GM12878 (cell line): ENCODE measurements at regions not wholly inside any gene's neighbourhood (a gene's known extent, or its start where the extent isn't known, plus 50 kb on each side); places are given as distances from the start of the nearest gene placed in this dataset.

Experiments used
- ATAC-seq: fragments of 200-7000 bp; cut with Tn5 transposase; 3 replicates; pipeline ENCODE4 v1.9.1; 2020; ENCODE audit warnings: mild to moderate bottlenecking, moderate library complexity
- BruUV-seq: library from RNA; stranded (reverse); fragments of 400-500 nt; replicated peaks from 2 replicates; lab custom pipeline; 2021; lab: Mats Ljungman, UMichigan
- CTCF ChIA-PET: fragments of 300-600 bp; sonication (Branson Sonifier 250); formaldehyde crosslinking; extraction: SDS; loops from one replicate; lab custom pipeline; 2021; ENCODE audit warnings: inconsistent platforms; lab: Yijun Ruan, JAX
- POLR2A ChIA-PET: fragments of 350-600 bp; formaldehyde crosslinking; extraction: SDS; loops from one replicate; lab custom pipeline; 2021; ENCODE audit warnings: inconsistent platforms; lab: Charles Lee
- RAD21 ChIA-PET: fragments of 300-600 bp; sonication (Branson Sonifier 250); formaldehyde crosslinking; loops from one replicate; lab custom pipeline; 2023; ENCODE audit warnings: antibody characterized with exemption; ENCODE audit not compliant: unreplicated experiment; lab: Charles Lee
- SMC1A ChIA-PET: fragments of 300-600 bp; sonication (Branson Sonifier 250); formaldehyde crosslinking; loops from one replicate; lab custom pipeline; 2023; ENCODE audit not compliant: unreplicated experiment, uncharacterized antibody; lab: Charles Lee
- DNase-seq: peaks from one replicate; pipeline ENCODE4 v3.0.0-alpha.2; 2011; ENCODE audit warnings: low read depth, low spot score
- FAIRE-seq: peaks from 3 replicates; lab custom pipeline; 2011; peaks lifted over from hg19 to GRCh38; lab: Jason Lieb, UNC
- H2AFZ ChIP-seq: 2 replicates; pipeline ENCODE4 v1.6.0; 2011; ENCODE audit warnings: low read depth, low read length, control low read depth; ENCODE audit not compliant: control insufficient read depth
- H3K27ac ChIP-seq: 2 replicates; pipeline ENCODE4 v1.5.1; 2011; ENCODE audit warnings: control low read depth; ENCODE audit not compliant: control insufficient read depth, insufficient read depth
- H3K27me3 ChIP-seq, 2 experiments: replicated peaks in 1 of 2; 2 replicates each; pipeline versions ENCODE4 v1.6.0 to v1.6.1; 2011; ENCODE audit warnings: low read length in 1 of 2; ENCODE audit not compliant: control insufficient read depth in 2 of 2, insufficient read depth in 2 of 2
- H3K36me3 ChIP-seq, 2 experiments: 2 replicates each; pipeline ENCODE4 v1.5.1; 2011; ENCODE audit warnings: low read length in 1 of 2; ENCODE audit not compliant: control insufficient read depth in 2 of 2, insufficient read depth in 2 of 2
- H3K4me1 ChIP-seq: 2 replicates; pipeline ENCODE4 v1.6.1; 2011; ENCODE audit warnings: mild to moderate bottlenecking, low read length, moderate library complexity, mixed read lengths; ENCODE audit not compliant: control insufficient read depth, insufficient read depth
- H3K4me2 ChIP-seq: 2 replicates; pipeline ENCODE4 v1.6.0; 2011; ENCODE audit warnings: control low read depth; ENCODE audit not compliant: control insufficient read depth, insufficient read depth
- H3K4me3 ChIP-seq: fragments of 200-600 bp; sonication (generic); 2 replicates; pipeline ENCODE4 v1.5.1; 2016
- H3K79me2 ChIP-seq: 2 replicates; pipeline ENCODE4 v1.6.0; 2011; ENCODE audit warnings: low read length; ENCODE audit not compliant: control insufficient read depth, insufficient read depth
- H3K9ac ChIP-seq: 2 replicates; pipeline ENCODE4 v1.8.0; 2011; ENCODE audit warnings: low read length, control low read depth, mixed read lengths; ENCODE audit not compliant: control insufficient read depth, insufficient read depth
- H3K9me3 ChIP-seq: replicated peaks from 3 replicates; pipeline ENCODE4 v1.5.1; 2011; ENCODE audit warnings: mild to moderate bottlenecking, low read length; ENCODE audit not compliant: control insufficient read depth, insufficient read depth
- H4K20me1 ChIP-seq: 2 replicates; pipeline ENCODE4 v1.6.0; 2011; ENCODE audit not compliant: control insufficient read depth, insufficient read depth
- BCL11A ChIP-seq: IDR thresholded peaks from 2 replicates; pipeline ENCODE4 v1.6.1; 2011; ENCODE audit warnings: low read depth, low read length
- BRCA1 ChIP-seq: IDR thresholded peaks from 2 replicates; pipeline ENCODE4 v1.6.1; 2011; ENCODE audit warnings: low read depth, low read length, improper control_type of control experiment
- CBFB ChIP-seq: IDR thresholded peaks from 2 replicates; pipeline ENCODE4 v1.6.1; 2016; ENCODE audit warnings: antibody characterized with exemption, low read depth
- CEBPZ ChIP-seq: fragments of 150-350 bp; IDR thresholded peaks from 2 replicates; pipeline ENCODE4 v1.6.1; 2016; ENCODE audit warnings: low read depth, low read length
- E4F1 ChIP-seq: fragments of 450-650 bp; IDR thresholded peaks from 2 replicates; pipeline ENCODE4 v1.6.1; 2018; ENCODE audit warnings: borderline replicate concordance, mild to moderate bottlenecking; ENCODE audit not compliant: partially characterized antibody
- GATAD2B ChIP-seq: fragments of 450-650 bp; conservative IDR thresholded peaks from 2 replicates; pipeline ENCODE4 v1.6.1; 2017; ENCODE audit warnings: low read depth, mild to moderate bottlenecking, moderate library complexity
- IRF3 ChIP-seq: fragments of 450-650 bp; IDR thresholded peaks from 2 replicates; pipeline ENCODE4 v1.6.1; 2014; ENCODE audit warnings: mild to moderate bottlenecking
- MTA2 ChIP-seq: fragments of 450-650 bp; IDR thresholded peaks from 2 replicates; pipeline ENCODE4 v1.6.1; 2016; ENCODE audit warnings: low read depth, mild to moderate bottlenecking, moderate library complexity
- NFYA ChIP-seq: IDR thresholded peaks from 2 replicates; pipeline ENCODE4 v1.6.1; 2011; ENCODE audit warnings: low read depth, mild to moderate bottlenecking, low read length, improper control_type of control experiment, borderline replicate concordance
- NR2F1 ChIP-seq: fragments of 450-650 bp; conservative IDR thresholded peaks from 2 replicates; pipeline ENCODE4 v1.6.1; 2017; ENCODE audit warnings: mild to moderate bottlenecking
- PAX8 ChIP-seq: fragments of 450-650 bp; IDR thresholded peaks from 2 replicates; pipeline ENCODE4 v1.6.1; 2017; ENCODE audit warnings: mild to moderate bottlenecking, moderate library complexity
- POLR2AphosphoS5 ChIP-seq: IDR thresholded peaks from 2 replicates; pipeline ENCODE4 v1.6.1; 2011; ENCODE audit warnings: mild to moderate bottlenecking, low read length, inconsistent platforms
- SIX5 ChIP-seq: IDR thresholded peaks from 2 replicates; pipeline ENCODE4 v1.6.1; 2011; ENCODE audit warnings: mild to moderate bottlenecking, low read depth, low read length, moderate library complexity; ENCODE audit not compliant: severe bottlenecking
- TARDBP ChIP-seq: IDR thresholded peaks from 2 replicates; pipeline ENCODE4 v1.6.1; 2016; ENCODE audit warnings: borderline replicate concordance
- ZNF687 ChIP-seq: fragments of 450-650 bp; IDR thresholded peaks from 2 replicates; pipeline ENCODE4 v1.6.1; 2017; ENCODE audit warnings: mild to moderate bottlenecking, moderate library complexity
- WGBS: methylation state at CpG from one replicate; pipeline ENCODE4 v1.1.6; 2016; ENCODE audit warnings: low lambda C conversion rate; ENCODE audit not compliant: insufficient replicate concordance, insufficient coverage; ENCODE audit errors: missing lambda C conversion rate; 5-methylcytosine and 5-hydroxymethylcytosine counted together
- in situ Hi-C: fragments of 300-500 bp; cut with MboI; formaldehyde crosslinking; loops from 9 replicates; pipeline ENCODE4 v1.14.3; 2018; ENCODE audit warnings: mixed read lengths
- intact Hi-C: fragments of 100-400 bp; cut with micrococcal nuclease; formaldehyde crosslinking; loops from one replicate; pipeline ENCODE4 v1.14.2; 2022; ENCODE audit not compliant: unreplicated experiment

GRCh38 chr20:51322164-51322707, 220.3 kb downstream of the NFATC2 start:
- intact Hi-C loops: no loop called here
- Histone ChIP-seq H3K27ac (no peak overlapping the region), H3K9ac (no peak overlapping the region), H3K4me1 (no peaks in the 10 kb centered on the region), H4K20me1 (no peaks in the 10 kb centered on the region), H3K27me3 (no peaks in the 10 kb centered on the region; a peak in 2 of 4 replicates), H3K9me3 (no peaks in the 10 kb centered on the region), H3K36me3 (no peaks in the 10 kb centered on the region), H3K79me2 (no peaks in the 10 kb centered on the region), H2AFZ (no peak overlapping the region), H3K4me3 (no peak overlapping the region), H3K4me2 (no peak overlapping the region)
- SMC1A ChIA-PET: no interaction called here
- RAD21 ChIA-PET: no interaction called here
- POLR2A ChIA-PET: no interaction called here
- ATAC-seq: no peak
- BruUV-seq: no TSS peak
- WGBS: 16% methylated on average over 8 of the region's 8 CpGs
- in situ Hi-C loops: no loop called here
- no peak for FAIRE-seq
- no peak for DNase-seq
- CTCF ChIA-PET: interaction anchor here (0.6 to 1.0 kb wide), 3 partner anchors 9 to 273 kb away, joined by 3 to 4 read pairs (median 3); no protein-coding TSS in a partner anchor
- TF ChIP-seq CBFB (no peak), PAX8 (no peak), GATAD2B (no peak), POLR2AphosphoS5 (no peak), CEBPZ (no peak), BCL11A (no peak), MTA2 (no peak), E4F1 (no peak), SIX5 (no peak), NR2F1 (no peak), NFYA (no peak), IRF3 (no peak), TARDBP (no peak), ZNF687 (no peak), BRCA1 (no peak)
